Stimulated activated CD8-positive, alpha-beta memory T cell treated with anti-CD3 and anti-CD28 coated beads, Interleukin-15, amount 100 ng/mL, for 24 hours (primary cell): ENCODE measurements at regions not wholly inside any gene's neighbourhood (a gene's known extent, or its start where the extent isn't known, plus 50 kb on each side); places are given as distances from the start of the nearest gene placed in this dataset.
"Not testable (repeated sequence)": the region's sequence is repeated elsewhere in the genome, so short reads cannot be mapped to it uniquely, and the experiment has no call there.

Experiments
- DNase-seq: peaks from one replicate; pipeline ENCODE4 v3.0.0-alpha.2; 2020; ENCODE audit warnings: low read depth

DNA sequence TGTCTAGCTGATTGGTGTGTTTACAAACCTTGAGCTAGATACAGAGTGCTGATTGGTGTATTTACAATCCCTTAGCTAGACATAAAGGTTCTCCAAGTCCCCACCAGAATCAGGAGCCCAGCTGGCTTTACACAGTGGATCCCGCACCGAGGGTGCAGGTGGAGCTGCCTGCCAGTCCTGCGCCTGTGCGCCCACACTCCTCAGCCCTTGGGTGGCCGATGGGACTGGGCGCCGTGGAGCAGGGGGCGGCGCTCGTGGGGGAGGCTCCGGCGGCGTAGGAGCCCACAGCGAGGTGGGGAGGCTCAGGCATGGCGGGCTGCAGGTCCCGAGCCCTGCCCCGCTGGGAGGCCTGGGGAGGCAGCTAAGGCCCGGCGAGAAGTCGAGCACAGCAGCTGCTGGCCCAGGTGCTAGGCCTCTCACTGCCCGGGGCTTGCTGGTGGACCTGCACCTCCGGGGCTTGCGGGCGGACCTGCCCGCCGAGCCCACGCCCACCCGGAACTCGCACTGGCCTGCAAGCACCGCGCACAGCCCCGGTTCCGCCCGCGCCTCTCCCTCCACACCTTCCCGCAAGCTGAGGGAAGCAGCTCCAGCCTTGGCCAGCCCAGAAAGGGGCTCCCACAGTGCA, 51.0 kb upstream of the CDYL start:
- DNase-seq = not testable (repeated sequence)

DNA sequence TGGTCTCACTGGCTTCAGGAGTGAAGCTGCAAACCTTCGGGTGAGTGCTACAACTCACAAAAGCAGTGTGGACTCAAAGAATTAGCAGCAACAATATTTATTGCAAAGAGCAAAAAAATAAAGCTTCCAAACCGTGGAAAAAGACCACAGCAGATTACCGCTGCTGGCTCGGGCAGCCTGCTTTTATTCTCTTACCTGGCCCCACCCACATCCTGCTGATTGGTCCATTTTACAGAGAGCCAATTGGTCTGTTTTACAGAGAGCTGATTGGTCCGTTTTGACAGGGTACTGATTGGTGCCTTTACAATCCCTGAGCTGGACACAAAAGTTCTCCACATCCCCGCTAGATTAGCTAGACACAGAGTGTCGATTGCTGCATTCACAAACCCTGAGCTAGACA, 51.5 kb upstream of the CDYL start:
- DNase-seq = not testable (repeated sequence)

GRCh38 chr6:4723383-4723782, 52.8 kb upstream of the CDYL start:
- DNase-seq = no peak

GRCh38 chr6:4721368-4721767, 54.8 kb upstream of the CDYL start:
- not testable (repeated sequence) for DNase-seq

DNA sequence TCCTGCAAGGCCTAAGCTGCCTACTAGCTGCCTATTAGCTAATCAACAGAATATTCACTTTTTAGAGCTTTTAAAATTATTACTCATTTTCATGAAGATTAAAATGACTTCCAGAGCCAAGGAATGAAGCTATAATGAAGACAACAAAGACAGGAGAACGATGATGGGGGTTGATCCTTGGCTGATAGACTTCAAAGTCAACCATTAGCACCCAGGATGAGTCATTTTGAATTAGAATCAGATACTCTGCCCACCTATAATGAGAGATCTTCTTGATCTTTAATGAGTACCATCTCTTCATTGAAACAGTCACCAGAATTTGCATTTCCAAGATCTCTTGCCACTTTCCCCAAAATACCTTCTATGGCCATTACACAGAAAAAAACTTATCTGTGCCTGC, 56.7 kb upstream of the CDYL start:
- no peak for DNase-seq

DNA sequence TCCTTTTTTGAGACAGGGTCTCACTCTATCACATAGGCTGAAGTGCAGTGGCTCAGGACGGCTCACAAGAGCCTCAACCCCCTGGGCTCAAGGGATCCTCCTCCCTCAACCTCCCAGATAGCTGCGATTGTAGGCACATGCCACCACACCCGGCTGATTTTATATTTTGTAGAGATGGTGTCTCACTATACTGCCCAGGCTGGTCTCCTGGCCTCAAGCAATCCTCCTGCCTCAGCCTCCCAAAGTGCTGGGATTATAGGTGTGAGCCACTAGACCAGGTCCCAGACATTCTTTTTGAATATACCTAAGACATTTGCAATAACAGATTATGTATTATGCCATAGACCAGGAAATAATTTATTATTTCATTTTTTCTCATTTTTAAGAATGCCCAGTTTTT, 58.3 kb upstream of the CDYL start:
- DNase-seq = no peak

DNA sequence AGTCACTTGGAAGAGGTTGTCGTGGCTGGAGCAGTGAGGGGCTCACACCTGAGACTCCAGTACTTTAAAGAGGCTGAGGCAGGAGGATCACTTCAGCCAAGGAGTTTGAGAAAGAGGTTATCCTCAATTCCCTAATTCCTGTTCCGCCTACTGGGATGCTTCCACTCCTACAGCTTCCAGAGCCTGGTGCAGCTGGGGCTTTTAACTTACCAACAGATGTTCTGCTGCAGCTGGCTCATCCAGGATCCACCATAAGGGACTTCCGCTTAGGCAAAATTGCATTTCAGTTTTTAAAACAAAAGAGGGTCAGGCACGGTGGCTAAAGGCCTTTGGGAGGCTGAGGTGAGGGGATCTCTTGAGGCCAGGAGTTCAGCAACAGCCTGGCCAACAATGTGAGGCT, 59.1 kb upstream of the CDYL start:
- DNase-seq = no peak

- no peak for DNase-seq
Observed at GRCh38 chr6:4714961-4715501, 61.2 kb upstream of the CDYL start.

GRCh38 chr6:4712291-4712690, 63.9 kb upstream of the CDYL start:
- DNase-seq = no peak

DNA sequence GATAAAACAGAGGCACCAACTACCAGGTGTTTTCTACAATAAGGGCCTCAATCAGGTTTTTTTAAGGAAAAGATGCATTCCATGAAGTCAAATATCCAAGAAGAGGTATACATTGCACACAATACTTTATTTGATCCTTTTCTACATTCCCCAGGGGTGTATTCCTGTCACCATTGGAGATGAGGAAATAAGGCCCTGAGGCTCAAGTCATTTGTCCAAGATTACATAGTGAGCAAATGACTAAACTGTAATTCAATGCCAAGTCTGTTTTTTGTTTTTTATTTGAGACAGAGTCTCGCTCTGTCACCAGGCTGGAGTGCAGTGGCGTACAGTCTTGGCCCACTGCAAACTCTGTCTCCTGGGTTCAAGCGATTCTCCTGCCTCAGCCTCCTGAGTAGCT, 69.2 kb upstream of the CDYL start:
- no peak for DNase-seq

DNA sequence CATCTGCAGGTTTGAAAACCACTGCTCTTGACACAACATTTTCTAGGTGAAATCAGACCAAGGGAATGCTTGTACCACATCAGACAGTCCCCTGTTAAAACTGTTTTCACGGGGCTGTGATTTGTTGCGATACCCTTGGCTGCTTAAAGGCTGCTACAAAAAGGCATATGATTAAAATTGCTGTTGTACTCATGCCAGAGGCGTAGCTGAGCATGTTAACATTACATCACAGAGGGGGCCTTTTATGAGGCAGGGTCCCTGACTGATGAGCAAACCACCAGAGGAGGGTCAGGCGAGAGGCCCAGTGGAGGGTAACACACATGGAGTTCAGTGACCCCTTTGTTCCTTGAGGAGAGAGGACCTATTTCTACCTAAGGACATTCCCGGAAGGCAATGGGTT, 70.4 kb upstream of the CDYL start:
- no peak for DNase-seq

- DNase-seq = no peak
Observed at GRCh38 chr6:4703382-4703781, 72.8 kb upstream of the CDYL start.

DNA sequence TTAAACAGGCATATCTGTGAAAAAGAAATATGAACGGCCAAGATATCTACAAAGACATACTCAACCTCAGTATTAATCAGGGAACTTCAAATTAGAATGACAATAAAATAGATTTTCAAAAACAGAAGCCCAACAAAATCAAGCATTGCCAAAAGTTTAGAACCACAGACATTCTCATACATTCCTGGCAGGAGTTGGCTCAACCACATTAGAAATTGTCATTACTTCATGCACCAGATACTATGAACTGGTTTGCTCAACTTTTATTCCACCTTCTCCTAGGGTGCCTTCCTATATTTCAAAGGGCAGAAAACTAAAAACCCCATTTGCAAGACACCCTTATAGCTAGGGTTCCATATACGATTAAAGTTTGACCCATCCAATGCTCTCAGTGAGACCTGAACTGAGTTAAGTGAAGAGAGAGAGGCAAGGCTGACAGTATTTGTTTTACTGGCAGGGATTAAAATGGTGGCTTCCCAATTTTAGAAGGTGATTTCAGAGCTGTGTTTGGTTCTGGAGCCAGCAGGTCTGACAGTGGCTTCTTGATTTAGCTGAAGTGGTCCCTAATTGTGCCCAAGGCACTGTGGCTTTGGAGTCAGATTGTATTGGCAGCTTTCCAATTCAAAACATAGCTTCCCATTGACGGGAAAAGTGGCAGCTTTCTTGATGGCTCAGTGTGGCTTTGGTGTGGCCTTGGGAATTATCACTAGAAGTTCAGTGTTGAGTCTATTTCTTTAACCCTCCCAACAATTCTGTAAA, 77.1 kb upstream of the CDYL start:
- no peak for DNase-seq

- no peak for DNase-seq
Observed at GRCh38 chr6:4693173-4693970, 82.8 kb upstream of the CDYL start.

DNA sequence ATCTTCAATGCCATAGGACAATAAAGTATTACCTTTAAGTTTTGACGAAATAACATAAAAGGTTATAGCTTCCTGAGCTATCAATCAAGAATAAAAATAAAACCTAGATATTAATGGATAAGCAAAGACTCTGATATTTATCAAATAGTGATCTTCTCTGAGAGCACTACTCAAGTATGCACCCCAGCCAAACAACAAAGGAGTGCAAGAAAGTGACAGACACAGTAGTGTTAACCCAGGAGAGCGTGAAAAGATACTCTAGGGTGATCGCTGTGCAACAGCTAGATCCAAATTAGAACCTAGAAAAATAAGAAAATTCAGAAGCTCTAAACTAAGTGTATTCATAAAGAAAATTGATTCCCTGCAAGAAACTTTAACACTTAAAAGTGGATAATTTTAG, 83.5 kb upstream of the CDYL start:
- DNase-seq = no peak

DNA sequence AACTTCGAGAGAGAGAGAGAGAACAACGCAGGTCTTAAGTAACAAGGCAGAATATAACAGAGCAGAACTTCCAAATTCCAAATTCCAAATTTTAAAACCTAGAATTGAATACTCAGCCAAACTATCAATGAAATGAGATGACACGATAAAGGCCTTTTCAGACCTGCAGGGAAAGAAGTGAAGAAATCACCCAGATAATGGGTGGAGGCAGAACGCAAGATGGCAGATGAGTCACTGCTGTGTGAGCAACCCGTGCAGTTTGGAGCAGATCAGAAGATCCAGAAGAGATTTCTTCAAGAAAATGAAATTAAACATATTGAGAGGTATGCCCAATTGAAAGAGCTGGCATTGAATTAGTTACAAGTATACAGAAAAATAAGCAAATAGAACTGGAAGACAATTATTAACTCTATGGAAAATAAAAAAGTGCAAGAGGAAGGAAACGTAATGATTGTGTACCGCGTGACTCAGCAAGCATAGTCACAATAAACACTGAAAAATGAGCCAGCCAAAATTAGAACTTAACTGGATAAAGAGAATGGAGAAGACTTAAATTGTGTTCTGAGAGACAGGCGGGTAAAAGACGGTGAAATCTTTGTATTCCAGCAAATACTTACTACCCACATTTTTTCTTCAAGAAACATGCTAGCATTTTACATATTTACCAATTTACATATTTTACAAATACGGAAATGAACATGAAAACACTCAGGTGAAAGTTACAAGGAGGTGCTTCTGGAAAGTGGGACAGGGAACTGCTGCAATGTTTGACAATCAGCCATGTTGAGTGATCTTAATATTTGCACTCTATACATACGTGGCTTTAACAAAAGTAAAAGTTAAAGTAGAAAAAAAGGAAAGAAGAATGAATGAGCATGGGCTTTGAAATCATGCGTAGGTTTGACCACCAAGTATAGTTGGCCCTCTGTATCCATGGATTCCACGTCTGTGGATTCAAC, 87.9 kb upstream of the CDYL start:
- no peak for DNase-seq

- DNase-seq = no peak
Observed at GRCh38 chr6:4687656-4687988, 88.6 kb upstream of the CDYL start.

- DNase-seq = no peak
Observed at GRCh38 chr6:4682431-4683097, 93.6 kb upstream of the CDYL start.

GRCh38 chr6:4678506-4679300, 97.5 kb upstream of the CDYL start:
- no peak for DNase-seq

DNA sequence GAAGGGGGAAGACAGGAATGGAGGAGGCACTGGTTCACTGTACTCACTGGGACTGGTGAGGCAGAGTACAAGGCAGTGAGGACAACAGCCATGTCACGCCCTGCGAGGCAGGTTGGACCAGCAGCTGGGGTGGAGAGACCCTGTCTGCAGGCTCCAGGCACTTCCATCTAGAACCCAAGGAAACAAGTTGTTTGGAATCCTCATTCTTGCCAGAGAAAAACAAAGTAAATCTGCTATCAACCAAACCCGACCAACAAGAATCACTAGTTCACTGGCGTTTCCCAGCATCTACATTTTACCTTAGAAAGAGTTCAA, 98.5 kb upstream of the CDYL start:
- no peak for DNase-seq
